HG02763 (cell line): ENCODE measurements at regions not wholly inside any gene's neighbourhood (a gene's known extent, or its start where the extent isn't known, plus 50 kb on each side); places are given as distances from the start of the nearest gene placed in this dataset.
"Not testable (repeated sequence)": the region's sequence is repeated elsewhere in the genome, so short reads cannot be mapped to it uniquely, and the experiment has no call there.

Experiments used
- ATAC-seq: cut with Tn5 transposase; IDR thresholded peaks from one replicate; pipeline ENCODE4 v1.9.1; 2021; ENCODE audit warnings: mild to moderate bottlenecking, moderate library complexity; ENCODE audit not compliant: unreplicated experiment

- ATAC-seq = no peak
Observed at GRCh38 chr2:184993746-184994145, 395.4 kb downstream of the ZNF804A start.

- no peak for ATAC-seq
Observed at GRCh38 chr2:185006481-185006880, 408.2 kb downstream of the ZNF804A start.

GRCh38 chr2:185012643-185013042, 414.3 kb downstream of the ZNF804A start:
- no peak for ATAC-seq

- no peak for ATAC-seq
Observed at GRCh38 chr2:185014076-185014475, 415.7 kb downstream of the ZNF804A start.

- ATAC-seq = not testable (repeated sequence)
Observed at GRCh38 chr2:185025891-185026290, 427.6 kb downstream of the ZNF804A start.

- ATAC-seq = no peak
Observed at GRCh38 chr2:185035906-185036305, 437.6 kb downstream of the ZNF804A start.

- no peak for ATAC-seq
Observed at GRCh38 chr2:185044323-185044874, 446.1 kb downstream of the ZNF804A start.

GRCh38 chr2:185050804-185051203, 452.5 kb downstream of the ZNF804A start:
- no peak for ATAC-seq

GRCh38 chr2:185063761-185064160, 465.4 kb downstream of the ZNF804A start:
- ATAC-seq = no peak

GRCh38 chr2:185066128-185066527, 467.8 kb downstream of the ZNF804A start:
- no peak for ATAC-seq

GRCh38 chr2:185069107-185069506, 470.8 kb downstream of the ZNF804A start:
- ATAC-seq = no peak

GRCh38 chr2:185074156-185074555, 475.8 kb downstream of the ZNF804A start:
- ATAC-seq = no peak

GRCh38 chr2:185082749-185083148, 484.4 kb downstream of the ZNF804A start:
- ATAC-seq = no peak

- no peak for ATAC-seq
Observed at GRCh38 chr2:185108588-185108987, 510.3 kb downstream of the ZNF804A start.

GRCh38 chr2:185127412-185127811, 529.1 kb downstream of the ZNF804A start:
- ATAC-seq = no peak

- no peak for ATAC-seq
Observed at GRCh38 chr2:185128346-185128745, 530.0 kb downstream of the ZNF804A start.

- ATAC-seq = no peak
Observed at GRCh38 chr2:185128996-185129395, 530.7 kb downstream of the ZNF804A start.

- no peak for ATAC-seq
Observed at GRCh38 chr2:185130685-185131084, 532.4 kb downstream of the ZNF804A start.

- ATAC-seq = no peak
Observed at GRCh38 chr2:185132501-185133041, 534.2 kb downstream of the ZNF804A start.

GRCh38 chr2:185137700-185138099, 539.4 kb downstream of the ZNF804A start:
- ATAC-seq = no peak

GRCh38 chr2:185142677-185143076, 544.3 kb downstream of the ZNF804A start:
- ATAC-seq = no peak

GRCh38 chr2:185144159-185144919, 546.0 kb downstream of the ZNF804A start:
- ATAC-seq = no peak
